K562 (cell line): ENCODE measurements at regions not wholly inside any gene's neighbourhood (a gene's known extent, or its start where the extent isn't known, plus 50 kb on each side); places are given as distances from the start of the nearest gene placed in this dataset.

Source experiments
- CTCF ChIP-seq, 3 experiments: IDR thresholded peaks in 2 of 3; conservative IDR thresholded peaks in 1 of 3; 2 replicates each; pipeline ENCODE4 v1.5.1; 2011 to 2012; ENCODE audit warnings: low read length in 3 of 3, mild to moderate bottlenecking in 3 of 3, control low read depth in 2 of 3, improper control_type of control experiment in 1 of 3, inconsistent platforms in 1 of 3, low read depth in 1 of 3, mixed read lengths in 1 of 3, moderate library complexity in 1 of 3; ENCODE audit not compliant: insufficient read depth in 2 of 3
- E2F4 ChIP-seq: sonication (generic); formaldehyde crosslinking; IDR thresholded peaks from 2 replicates; pipeline ENCODE4 v1.8.0; 2022; ENCODE audit warnings: mild to moderate bottlenecking, low read depth, missing genetic modification reagents
- HDAC1 ChIP-seq, 2 experiments: fragments of 450-650 bp; IDR thresholded peaks; 2 replicates each; pipeline ENCODE4 v1.6.1; 2016 to 2017; ENCODE audit warnings: inconsistent platforms in 1 of 2, mild to moderate bottlenecking in 1 of 2, moderate library complexity in 1 of 2
- POLR2AphosphoS2 ChIP-seq: IDR thresholded peaks from 2 replicates; pipeline ENCODE4 v1.6.1; 2012; ENCODE audit warnings: low read length, improper control_type of control experiment
- SMAD3 ChIP-seq: fragments of 450-650 bp; formaldehyde crosslinking; conservative IDR thresholded peaks from 2 replicates; pipeline ENCODE4 v1.4.0; 2020; ENCODE audit warnings: mild to moderate bottlenecking
- ZNF407 ChIP-seq: fragments of 450-650 bp; IDR thresholded peaks from 2 replicates; pipeline ENCODE4 v1.6.1; 2016; ENCODE audit warnings: low read depth
- TF ChIP-seq, protein P1 (sequence below): fragments of 250-450 bp; sonication (Bioruptor Pico); IDR thresholded peaks from 2 replicates; pipeline ENCODE4 v1.8.0; 2021; ENCODE audit warnings: borderline replicate concordance, mild to moderate bottlenecking, moderate library complexity; ENCODE audit not compliant: poor library complexity, severe bottlenecking

DNA sequence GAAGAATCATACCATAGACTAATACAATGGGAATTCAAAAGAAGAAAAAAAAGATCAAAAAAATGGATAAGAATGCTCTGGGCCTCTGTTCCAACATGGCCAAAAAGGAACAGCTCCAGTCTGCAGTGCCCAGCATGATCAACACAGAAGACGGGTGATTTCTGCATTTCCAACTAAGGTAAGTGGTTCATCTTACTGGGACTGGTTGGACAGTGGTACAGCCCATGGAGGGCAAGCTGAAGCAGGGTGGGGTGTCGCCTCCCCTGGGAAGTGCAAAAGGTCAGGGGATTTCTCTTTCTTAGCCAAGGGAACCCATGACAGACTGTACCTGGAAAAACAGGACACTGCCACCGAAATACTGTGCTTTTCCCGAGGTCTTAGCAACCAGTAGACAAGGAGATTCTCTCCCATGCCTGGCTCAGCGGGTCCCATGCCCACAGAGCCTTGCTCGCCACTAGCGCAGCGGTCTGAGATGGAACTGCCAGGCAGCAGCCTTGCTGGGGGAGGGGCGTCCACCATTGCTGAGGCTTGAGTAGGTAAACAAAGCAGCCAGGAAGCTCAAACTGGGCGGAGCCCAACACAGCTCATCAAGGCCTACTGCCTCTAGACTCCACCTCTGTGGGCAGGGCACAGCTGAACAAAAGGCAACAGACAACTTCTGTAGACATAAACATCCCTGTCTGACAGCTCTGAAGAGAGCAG lies 428.4 kb downstream of the MN1 start:
- TF ChIP-seq HDAC1 (IDR thresholded peaks at IDR 0.05), result no peak
- no peak for TF ChIP-seq CTCF (IDR thresholded peaks at IDR 0.05 in 2 of 3, conservative IDR thresholded peaks at IDR 0.05 in 1 of 3; ENCODE audit: insufficient read depth in 2 of 3, low read depth in 1 of 3, low read length in 3 of 3)
- TF ChIP-seq, protein P1, sequence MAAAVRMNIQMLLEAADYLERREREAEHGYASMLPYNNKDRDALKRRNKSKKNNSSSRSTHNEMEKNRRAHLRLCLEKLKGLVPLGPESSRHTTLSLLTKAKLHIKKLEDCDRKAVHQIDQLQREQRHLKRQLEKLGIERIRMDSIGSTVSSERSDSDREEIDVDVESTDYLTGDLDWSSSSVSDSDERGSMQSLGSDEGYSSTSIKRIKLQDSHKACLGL (CRISPR knock-in tag), result no peak
- no peak for TF ChIP-seq POLR2AphosphoS2
- TF ChIP-seq ZNF407, result no peak
- TF ChIP-seq E2F4 (CRISPR knock-in tag), result no peak
- TF ChIP-seq SMAD3 (CRISPR knock-in tag), result no peak
